K562 (cell line): ENCODE measurements at regions not wholly inside any gene's neighbourhood (a gene's known extent, or its start where the extent isn't known, plus 50 kb on each side); places are given as distances from the start of the nearest gene placed in this dataset.

ENCODE experiments used
- ATAC-seq: fragments of 200-7000 bp; cut with Tn5 transposase; 3 replicates; pipeline ENCODE4 v1.9.1; 2020; ENCODE audit warnings: moderate library complexity
- BruUV-seq: library from RNA; stranded (reverse); fragments of 400-500 nt; replicated peaks from 2 replicates; lab custom pipeline; 2021; lab: Mats Ljungman, UMichigan
- CTCF ChIA-PET: fragments of 300-600 bp; formaldehyde crosslinking; extraction: SDS; loops from one replicate; lab custom pipeline; 2021; ENCODE audit warnings: low intra/inter-chr PET ratio; lab: Yijun Ruan, JAX
- POLR2A ChIA-PET: fragments of 300-600, 350-650 bp; sonication (Branson Sonifier 250); formaldehyde crosslinking; extraction: SDS; loops from one replicate; lab custom pipeline; 2021; ENCODE audit warnings: antibody characterized with exemption, inconsistent platforms; lab: Yijun Ruan, JAX
- DNase-seq, 4 experiments: peaks; one replicate each; pipeline versions ENCODE4 v3.0.0 to v3.0.0-alpha.2; 2011 to 2018; ENCODE audit warnings: low spot score in 3 of 4, mixed read lengths in 3 of 4; ENCODE audit errors: extremely low read depth in 1 of 4
- FAIRE-seq: peaks from 2 replicates; lab custom pipeline; 2011; peaks lifted over from hg19 to GRCh38; lab: Jason Lieb, UNC
- H2AFZ ChIP-seq: 2 replicates; pipeline ENCODE4 v1.6.0; 2011; ENCODE audit warnings: low read depth, low read length, control low read depth, inconsistent platforms
- H3K27ac ChIP-seq: fragments of 200-600 bp; 3 replicates; pipeline ENCODE4 v1.8.0; 2011; ENCODE audit warnings: low read depth, mild to moderate bottlenecking, control low read depth, inconsistent platforms, low read length, moderate library complexity, mixed read lengths; ENCODE audit errors: extremely low read depth
- H3K27me3 ChIP-seq, 2 experiments: fragments of 300-600 bp in 1 of 2; 2 replicates in 1 of 2; 3 replicates in 1 of 2; pipeline versions ENCODE4 v1.6.0 to v1.8.0; 2011; ENCODE audit warnings: inconsistent platforms in 2 of 2, low read length in 2 of 2, mild to moderate bottlenecking in 1 of 2, mixed read lengths in 1 of 2, moderate library complexity in 1 of 2; ENCODE audit not compliant: control insufficient read depth in 2 of 2, insufficient read depth in 2 of 2
- H3K36me3 ChIP-seq: fragments of 300-600 bp; 3 replicates; pipeline ENCODE4 v1.8.0; 2011; ENCODE audit warnings: mild to moderate bottlenecking, low read length, inconsistent platforms; ENCODE audit not compliant: control insufficient read depth, insufficient read depth
- H3K4me1 ChIP-seq, 2 experiments: fragments of 200-600 bp in 1 of 2; replicated peaks in 1 of 2; 2 replicates in 1 of 2; 3 replicates in 1 of 2; pipeline versions ENCODE4 v1.5.1 to v1.8.0; 2011; ENCODE audit warnings: inconsistent platforms in 2 of 2, low read length in 2 of 2, mild to moderate bottlenecking in 1 of 2, mixed read lengths in 1 of 2, moderate library complexity in 1 of 2; ENCODE audit not compliant: control insufficient read depth in 2 of 2, insufficient read depth in 2 of 2
- H3K4me2 ChIP-seq: 2 replicates; pipeline ENCODE4 v1.6.1; 2011; ENCODE audit warnings: low read length, control low read depth, inconsistent platforms, mixed read lengths; ENCODE audit not compliant: insufficient read depth
- H3K4me3 ChIP-seq: fragments of 200-600 bp; sonication (generic), shearing (Covaris generic); 2 replicates; pipeline ENCODE4 v1.5.1; 2016; ENCODE audit warnings: control low read depth, inconsistent platforms
- H3K79me2 ChIP-seq: fragments of 200-600 bp; 3 replicates; pipeline ENCODE4 v1.8.0; 2011; ENCODE audit warnings: low read length, inconsistent platforms; ENCODE audit not compliant: control insufficient read depth, insufficient read depth
- H3K9ac ChIP-seq, 2 experiments: 2 replicates each; pipeline versions ENCODE4 v1.6.0 to v1.6.1; 2011; ENCODE audit warnings: low read depth in 2 of 2, low read length in 2 of 2, control low read depth in 1 of 2, inconsistent platforms in 1 of 2, mild to moderate bottlenecking in 1 of 2, mixed read lengths in 1 of 2; ENCODE audit not compliant: insufficient read depth in 1 of 2
- H3K9me1 ChIP-seq: one replicate; pipeline ENCODE4 v1.6.0; 2011; ENCODE audit warnings: inconsistent platforms, mild to moderate bottlenecking, low read length, moderate library complexity; ENCODE audit not compliant: control insufficient read depth, insufficient read depth
- H3K9me3 ChIP-seq: replicated peaks from 2 replicates; pipeline ENCODE4 v1.5.1; 2011; ENCODE audit warnings: low read depth, low read length, inconsistent platforms; ENCODE audit not compliant: control insufficient read depth, insufficient read depth
- H4K20me1 ChIP-seq: replicated peaks from 2 replicates; pipeline ENCODE4 v1.6.1; 2011; ENCODE audit warnings: low read length, inconsistent platforms, mixed read lengths; ENCODE audit not compliant: control insufficient read depth, insufficient read depth
- C11orf30 ChIP-seq: fragments of 450-650 bp; IDR thresholded peaks from 2 replicates; pipeline ENCODE4 v1.6.1; 2016; ENCODE audit warnings: low read depth, mild to moderate bottlenecking
- HNRNPL ChIP-seq: fragments of 200-400 bp; formaldehyde crosslinking; IDR thresholded peaks from 2 replicates; pipeline ENCODE4 v1.6.1; 2017; ENCODE audit warnings: low read depth, mild to moderate bottlenecking, low read length
- JUND ChIP-seq, 2 experiments: IDR thresholded peaks; 2 replicates in 1 of 2; 3 replicates in 1 of 2; pipeline ENCODE4 v1.6.1; 2011; ENCODE audit warnings: borderline replicate concordance in 2 of 2, low read depth in 2 of 2, low read length in 2 of 2, improper control_type of control experiment in 1 of 2, missing biosample characterization in 1 of 2, missing genetic modification characterization in 1 of 2, missing genetic modification reagents in 1 of 2
- STAT5A ChIP-seq: IDR thresholded peaks from 2 replicates; pipeline ENCODE4 v1.6.1; 2012; ENCODE audit warnings: low read length, inconsistent platforms, borderline replicate concordance
- TOE1 ChIP-seq, 2 experiments: fragments of 450-650 bp in 1 of 2; sonication (generic) in 1 of 2; formaldehyde crosslinking in 1 of 2; IDR thresholded peaks; 2 replicates each; pipeline versions ENCODE4 v1.7.1 to v1.8.0; 2016 to 2022; ENCODE audit warnings: borderline replicate concordance in 2 of 2, mild to moderate bottlenecking in 2 of 2, antibody characterized with exemption in 1 of 2, inconsistent platforms in 1 of 2, low read depth in 1 of 2, missing genetic modification reagents in 1 of 2, moderate library complexity in 1 of 2
- WGBS: fragments of 100-300 bp; shearing (Covaris generic); methylation state at CpG from one replicate; pipeline ENCODE4 v1.1.6; 2016; ENCODE audit warnings: low coverage, mixed read lengths; ENCODE audit not compliant: insufficient coverage; ENCODE audit errors: missing lambda C conversion rate; 5-methylcytosine and 5-hydroxymethylcytosine counted together
- in situ Hi-C: fragments of 300-500 bp; cut with MboI; formaldehyde crosslinking; loops from 4 replicates; pipeline ENCODE4 v1.15.0; 2018; ENCODE audit warnings: inconsistent platforms, mixed read lengths
- intact Hi-C: fragments of 100-400 bp; cut with micrococcal nuclease; formaldehyde crosslinking; loops from 2 replicates; pipeline ENCODE4 v1.14.2; 2022
- TF ChIP-seq, protein P1 (sequence below): fragments of 450-650 bp; IDR thresholded peaks from 2 replicates; pipeline ENCODE4 v1.7.1; 2018; ENCODE audit warnings: mild to moderate bottlenecking, low read depth; ENCODE audit not compliant: partially characterized antibody
- TF ChIP-seq, protein P2 (sequence below): sonication (generic); IDR thresholded peaks from 2 replicates; pipeline ENCODE4 v1.6.1; 2016

DNA sequence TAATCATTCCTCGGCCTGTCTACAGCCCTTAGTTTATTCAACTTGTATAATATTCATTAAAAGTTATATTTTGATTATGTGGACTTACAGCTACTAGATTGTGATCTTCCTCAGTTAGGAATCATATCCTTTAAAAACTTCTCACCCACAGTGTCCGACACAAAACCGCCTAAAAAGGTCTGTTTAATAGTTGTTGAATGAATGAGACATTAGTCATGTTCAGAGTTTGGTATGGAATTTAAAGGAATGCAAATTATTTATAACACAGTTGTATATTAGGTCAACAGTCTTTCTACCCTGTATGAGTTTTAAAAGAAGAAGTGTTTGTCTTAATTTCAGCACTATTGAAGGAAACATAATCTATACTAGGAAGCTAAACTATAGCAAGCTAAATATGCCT, 390.0 kb downstream of the ARL4A start:
- no peaks in the 10 kb centered on the region for H3K9me3 ChIP-seq
- no peak overlapping the region for H3K27ac ChIP-seq
- H3K9ac ChIP-seq = no peak overlapping the region
- POLR2A ChIA-PET = no interaction called here
- H3K27me3 ChIP-seq = no peaks in the 10 kb centered on the region
- 44% methylated on average over 3 of the region's 3 CpGs for WGBS
- ATAC-seq = no peak
- no peaks in the 10 kb centered on the region for H3K36me3 ChIP-seq
- H3K4me2 ChIP-seq = no peak overlapping the region
- no peaks in the 10 kb centered on the region for H3K9me1 ChIP-seq
- no peaks in the 10 kb centered on the region for H3K4me1 ChIP-seq
- H4K20me1 ChIP-seq = no peaks in the 10 kb centered on the region
- intact Hi-C loops = no loop called here
- H2AFZ ChIP-seq = no peak overlapping the region
- H3K4me3 ChIP-seq = no peak overlapping the region
- no peak for FAIRE-seq
- CTCF ChIA-PET = no interaction called here
- TF ChIP-seq C11orf30 = no peak
- TF ChIP-seq JUND (IDR thresholded peaks at IDR 0.05; ENCODE audit: borderline replicate concordance, low read depth, low read length) = no peak
- TF ChIP-seq JUND (tag; IDR thresholded peaks at IDR 0.05; ENCODE audit: borderline replicate concordance, low read depth, low read length) = no peak
- TF ChIP-seq, protein P1, sequence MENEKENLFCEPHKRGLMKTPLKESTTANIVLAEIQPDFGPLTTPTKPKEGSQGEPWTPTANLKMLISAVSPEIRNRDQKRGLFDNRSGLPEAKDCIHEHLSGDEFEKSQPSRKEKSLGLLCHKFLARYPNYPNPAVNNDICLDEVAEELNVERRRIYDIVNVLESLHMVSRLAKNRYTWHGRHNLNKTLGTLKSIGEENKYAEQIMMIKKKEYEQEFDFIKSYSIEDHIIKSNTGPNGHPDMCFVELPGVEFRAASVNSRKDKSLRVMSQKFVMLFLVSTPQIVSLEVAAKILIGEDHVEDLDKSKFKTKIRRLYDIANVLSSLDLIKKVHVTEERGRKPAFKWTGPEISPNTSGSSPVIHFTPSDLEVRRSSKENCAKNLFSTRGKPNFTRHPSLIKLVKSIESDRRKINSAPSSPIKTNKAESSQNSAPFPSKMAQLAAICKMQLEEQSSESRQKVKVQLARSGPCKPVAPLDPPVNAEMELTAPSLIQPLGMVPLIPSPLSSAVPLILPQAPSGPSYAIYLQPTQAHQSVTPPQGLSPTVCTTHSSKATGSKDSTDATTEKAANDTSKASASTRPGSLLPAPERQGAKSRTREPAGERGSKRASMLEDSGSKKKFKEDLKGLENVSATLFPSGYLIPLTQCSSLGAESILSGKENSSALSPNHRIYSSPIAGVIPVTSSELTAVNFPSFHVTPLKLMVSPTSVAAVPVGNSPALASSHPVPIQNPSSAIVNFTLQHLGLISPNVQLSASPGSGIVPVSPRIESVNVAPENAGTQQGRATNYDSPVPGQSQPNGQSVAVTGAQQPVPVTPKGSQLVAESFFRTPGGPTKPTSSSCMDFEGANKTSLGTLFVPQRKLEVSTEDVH = no peak
- no peak for TF ChIP-seq STAT5A
- TF ChIP-seq, protein P2, sequence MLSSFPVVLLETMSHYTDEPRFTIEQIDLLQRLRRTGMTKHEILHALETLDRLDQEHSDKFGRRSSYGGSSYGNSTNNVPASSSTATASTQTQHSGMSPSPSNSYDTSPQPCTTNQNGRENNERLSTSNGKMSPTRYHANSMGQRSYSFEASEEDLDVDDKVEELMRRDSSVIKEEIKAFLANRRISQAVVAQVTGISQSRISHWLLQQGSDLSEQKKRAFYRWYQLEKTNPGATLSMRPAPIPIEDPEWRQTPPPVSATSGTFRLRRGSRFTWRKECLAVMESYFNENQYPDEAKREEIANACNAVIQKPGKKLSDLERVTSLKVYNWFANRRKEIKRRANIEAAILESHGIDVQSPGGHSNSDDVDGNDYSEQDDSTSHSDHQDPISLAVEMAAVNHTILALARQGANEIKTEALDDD = no peak
- no peak for TF ChIP-seq TOE1 (IDR thresholded peaks at IDR 0.05; ENCODE audit: borderline replicate concordance)
- TF ChIP-seq TOE1 (CRISPR knock-in tag; IDR thresholded peaks at IDR 0.05; ENCODE audit: borderline replicate concordance, low read depth) = no peak
- TF ChIP-seq HNRNPL = no peak
- H3K79me2 ChIP-seq = no peaks in the 10 kb centered on the region
- no TSS peak for BruUV-seq
- in situ Hi-C loops = no loop called here
- no peak for DNase-seq
